Mammary epithelial cell (primary cell): ENCODE measurements at regions not wholly inside any gene's neighbourhood (a gene's known extent, or its start where the extent isn't known, plus 50 kb on each side); places are given as distances from the start of the nearest gene placed in this dataset.

Experiments used
- EZH2 ChIP-seq: IDR thresholded peaks from 2 replicates; pipeline ENCODE4 v1.6.1; 2012; ENCODE audit warnings: low read length, inconsistent platforms, borderline replicate concordance
- TF ChIP-seq, protein P1 (sequence below), 2 donors: IDR thresholded peaks in 1 of 2; conservative IDR thresholded peaks in 1 of 2; 2 replicates each; pipeline ENCODE4 v1.5.1; 2011 to 2012; ENCODE audit warnings: inconsistent platforms in 2 of 2, low read length in 2 of 2, mild to moderate bottlenecking in 2 of 2, control low read depth in 1 of 2, low read depth in 1 of 2; ENCODE audit not compliant: insufficient read depth in 1 of 2; ENCODE audit errors: extremely low read depth in 1 of 2

DNA sequence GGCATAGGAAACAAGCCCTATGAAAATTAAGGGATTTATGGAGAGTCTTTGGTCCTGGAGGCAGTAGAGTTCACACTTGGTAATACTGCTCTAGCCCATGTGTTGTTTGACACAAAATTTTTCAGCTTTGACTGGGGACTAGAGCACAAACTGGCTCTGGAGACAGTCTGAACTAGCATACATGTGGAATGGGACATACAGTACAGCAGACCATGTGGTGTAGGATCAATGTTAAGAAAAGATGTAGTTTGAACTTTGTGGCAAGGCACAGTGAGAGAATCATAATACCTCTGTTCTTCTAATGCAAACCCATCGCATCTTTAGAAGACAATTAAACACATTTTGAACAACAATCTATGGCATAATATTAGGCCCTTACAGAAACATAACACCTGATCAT lies 521.5 kb upstream of the DDX18 start:
- TF ChIP-seq, protein P1, sequence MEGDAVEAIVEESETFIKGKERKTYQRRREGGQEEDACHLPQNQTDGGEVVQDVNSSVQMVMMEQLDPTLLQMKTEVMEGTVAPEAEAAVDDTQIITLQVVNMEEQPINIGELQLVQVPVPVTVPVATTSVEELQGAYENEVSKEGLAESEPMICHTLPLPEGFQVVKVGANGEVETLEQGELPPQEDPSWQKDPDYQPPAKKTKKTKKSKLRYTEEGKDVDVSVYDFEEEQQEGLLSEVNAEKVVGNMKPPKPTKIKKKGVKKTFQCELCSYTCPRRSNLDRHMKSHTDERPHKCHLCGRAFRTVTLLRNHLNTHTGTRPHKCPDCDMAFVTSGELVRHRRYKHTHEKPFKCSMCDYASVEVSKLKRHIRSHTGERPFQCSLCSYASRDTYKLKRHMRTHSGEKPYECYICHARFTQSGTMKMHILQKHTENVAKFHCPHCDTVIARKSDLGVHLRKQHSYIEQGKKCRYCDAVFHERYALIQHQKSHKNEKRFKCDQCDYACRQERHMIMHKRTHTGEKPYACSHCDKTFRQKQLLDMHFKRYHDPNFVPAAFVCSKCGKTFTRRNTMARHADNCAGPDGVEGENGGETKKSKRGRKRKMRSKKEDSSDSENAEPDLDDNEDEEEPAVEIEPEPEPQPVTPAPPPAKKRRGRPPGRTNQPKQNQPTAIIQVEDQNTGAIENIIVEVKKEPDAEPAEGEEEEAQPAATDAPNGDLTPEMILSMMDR (conservative IDR thresholded peaks at IDR 0.05 in 1 of 2, IDR thresholded peaks at IDR 0.05 in 1 of 2; ENCODE audit: extremely low read depth in 1 of 2, insufficient read depth in 1 of 2, low read depth in 1 of 2, low read length in 2 of 2), result no peak
- TF ChIP-seq EZH2, result no peak
